ENCODE measurements at regions not wholly inside any gene's neighbourhood (a gene's known extent, or its start where the extent isn't known, plus 50 kb on each side); places are given as distances from the start of the nearest gene placed in this dataset.

GRCh38 chr21:35421221-35421620 lies 372.1 kb upstream of the RUNX1 start:
- Histone ChIP-seq H3K9me3 (ENCODE audit: control insufficient read depth, insufficient read depth, low read depth, low read length) (no peaks in the 10 kb centered on the region), H3K4me1 (ENCODE audit: control insufficient read depth, insufficient read depth, low read length) (no peaks in the 10 kb centered on the region), H3K4me3 (ENCODE audit: low read depth, low read length) (no peak overlapping the region), H3K27ac (ENCODE audit: extremely low read depth, low read depth, low read length) (no peak overlapping the region), H3K36me3 (ENCODE audit: control insufficient read depth in 2 of 2, insufficient read depth in 1 of 2, low read length in 2 of 2) (no peaks in the 10 kb centered on the region)
- ChIA-PET POLR2A (interaction anchor here (0.6 kb wide), 1 partner anchor 28 kb away, joined by 3 read pairs; no protein-coding TSS in a partner anchor), CTCF (interaction anchor here (0.5 to 0.6 kb wide), 2 partner anchors 22 to 419 kb away, joined by 3 to 4 read pairs; no protein-coding TSS in a partner anchor)
- no peak for TF ChIP-seq TSHZ1 (tag by site-specific recombination; IDR thresholded peaks at IDR 0.05; ENCODE audit: borderline replicate concordance)
- TF ChIP-seq ZNF658 (tag by site-specific recombination; IDR thresholded peaks at IDR 0.05), result no peak
- no peak for TF ChIP-seq ZNF311 (tag by site-specific recombination; IDR thresholded peaks at IDR 0.05; ENCODE audit: borderline replicate concordance)
- no peak for TF ChIP-seq ZFHX2 (tag by site-specific recombination; conservative IDR thresholded peaks at IDR 0.05)
- TF ChIP-seq ZBTB10 (tag by site-specific recombination; IDR thresholded peaks at IDR 0.05), result no peak
- TF ChIP-seq KLF9 (tag by site-specific recombination; IDR thresholded peaks at IDR 0.05; ENCODE audit: low read depth), result no peak
- no peak for TF ChIP-seq MZF1 (tag by site-specific recombination; IDR thresholded peaks at IDR 0.05; ENCODE audit: borderline replicate concordance)
- TF ChIP-seq ZNF704 (tag by site-specific recombination; IDR thresholded peaks at IDR 0.05), result no peak
- TF ChIP-seq ZNF837 (tag by site-specific recombination; IDR thresholded peaks at IDR 0.05), result no peak
- no peak for TF ChIP-seq ZBTB11 (tag by site-specific recombination; conservative IDR thresholded peaks at IDR 0.05; ENCODE audit: low read depth)
- no peak for TF ChIP-seq ZNF114 (tag by site-specific recombination; IDR thresholded peaks at IDR 0.05)

- Histone ChIP-seq H3K9me3 (ENCODE audit: control insufficient read depth, insufficient read depth, low read depth, low read length) (no peaks in the 10 kb centered on the region), H3K4me1 (ENCODE audit: control insufficient read depth, insufficient read depth, low read length) (no peaks in the 10 kb centered on the region), H3K36me3 (ENCODE audit: control insufficient read depth in 2 of 2, insufficient read depth in 1 of 2, low read length in 2 of 2) (no peaks in the 10 kb centered on the region), H3K4me3 (ENCODE audit: low read depth, low read length) (no peak overlapping the region), H3K27ac (ENCODE audit: extremely low read depth, low read depth, low read length) (no peak overlapping the region)
- ChIA-PET CTCF (interaction anchor here (0.5 to 0.6 kb wide), 2 partner anchors 22 to 54 kb away, joined by 4 read pairs; no protein-coding TSS in a partner anchor), POLR2A (interaction anchor here (0.6 kb wide), 1 partner anchor 28 kb away, joined by 3 read pairs; no protein-coding TSS in a partner anchor)
- TF ChIP-seq HOXC10 (CRISPR knock-in tag; IDR thresholded peaks at IDR 0.05) (no peak), ZSCAN30 (tag by site-specific recombination; IDR thresholded peaks at IDR 0.05) (no peak)
These were observed 371.6 kb upstream of the RUNX1 start for GRCh38 chr21:35420656-35421055.

All from HEK293 (cell line).